ENCODE measurements at regions not wholly inside any gene's neighbourhood (a gene's known extent, or its start where the extent isn't known, plus 50 kb on each side); places are given as distances from the start of the nearest gene placed in this dataset.
A peak's percentile ranks its signal among the peaks of the same experiment; 100 is the strongest.

DNA sequence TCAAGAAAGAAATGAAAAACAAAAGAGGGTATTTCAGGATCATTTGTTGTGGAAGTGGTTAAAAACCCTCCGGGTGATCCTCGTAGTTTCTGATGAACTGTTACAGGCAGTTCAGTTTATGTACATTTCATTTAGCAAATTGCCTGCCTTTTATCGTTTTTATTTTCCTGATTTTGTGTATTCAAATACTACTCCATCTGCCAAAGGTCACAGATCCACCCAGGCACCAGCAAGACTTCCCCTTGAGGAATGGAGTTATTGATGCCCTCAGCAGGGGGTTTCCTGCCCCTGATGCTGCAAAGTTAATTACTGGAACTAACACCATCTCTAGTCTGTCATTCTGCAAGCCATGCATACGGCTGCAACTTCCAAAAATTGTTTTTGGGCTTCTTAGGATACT lies 641.9 kb downstream of the SLC4A3 start:
- no peak for ATAC-seq

DNA sequence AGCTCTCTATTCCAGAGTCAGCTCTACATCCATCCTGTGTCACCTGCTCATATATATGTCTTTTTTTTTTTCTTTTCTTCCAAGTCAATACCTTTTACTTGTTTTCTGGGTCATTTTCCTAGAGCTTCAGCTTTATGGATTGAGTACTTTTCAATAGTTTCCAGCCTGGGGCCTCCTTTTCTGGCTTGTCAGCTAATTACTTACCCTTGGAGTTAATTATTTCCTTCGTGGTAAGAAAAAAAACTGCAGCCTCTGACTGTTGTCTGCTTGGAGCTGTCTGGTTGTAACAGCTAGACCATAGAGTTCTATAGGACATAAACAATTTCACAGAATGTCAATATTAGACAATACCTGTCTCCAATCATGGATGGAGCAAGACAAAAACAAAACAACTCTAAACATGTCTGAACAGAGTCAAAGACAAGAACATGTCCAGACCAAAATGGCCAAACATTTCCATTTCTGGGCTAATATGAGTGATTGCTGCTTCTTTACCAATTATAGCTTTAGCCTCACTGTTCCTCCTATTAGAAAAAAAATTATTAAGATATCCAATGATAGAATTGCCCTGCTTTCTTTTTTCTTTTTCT lies 643.1 kb downstream of the SLC4A3 start:
- DNase-seq (ENCODE audit: low spot score) (no peak), ATAC-seq (no peak)
- intact Hi-C loops (cut with DNase I), result no loop called here

More for the DNA sequence above, 641.9 kb downstream of the SLC4A3 start:
- intact Hi-C loops (cut with DNase I), result no loop called here
- DNase-seq (ENCODE audit: low spot score), result no peak

DNA sequence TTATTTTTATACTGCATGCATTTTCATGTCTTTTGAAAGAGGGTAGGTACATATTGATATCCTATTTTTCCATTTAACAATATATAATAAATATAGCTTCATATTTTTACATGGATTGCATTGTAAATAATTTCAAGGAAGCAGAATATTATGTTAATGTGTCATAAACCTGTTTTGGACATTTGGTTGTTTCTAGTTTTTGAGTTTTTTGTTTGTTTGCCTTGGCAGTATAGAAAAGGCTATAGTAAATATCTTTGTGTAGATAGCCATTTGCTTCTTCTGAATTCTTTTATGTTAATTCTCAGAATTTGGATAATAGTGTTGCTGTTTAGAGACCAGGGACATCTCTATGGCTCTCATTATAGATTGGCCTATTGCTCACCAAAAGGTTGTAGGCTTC lies 645.2 kb downstream of the SLC4A3 start:
- no peak for ATAC-seq
- intact Hi-C loops (cut with DNase I), result no loop called here
- DNase-seq (ENCODE audit: low spot score), result no peak

DNA sequence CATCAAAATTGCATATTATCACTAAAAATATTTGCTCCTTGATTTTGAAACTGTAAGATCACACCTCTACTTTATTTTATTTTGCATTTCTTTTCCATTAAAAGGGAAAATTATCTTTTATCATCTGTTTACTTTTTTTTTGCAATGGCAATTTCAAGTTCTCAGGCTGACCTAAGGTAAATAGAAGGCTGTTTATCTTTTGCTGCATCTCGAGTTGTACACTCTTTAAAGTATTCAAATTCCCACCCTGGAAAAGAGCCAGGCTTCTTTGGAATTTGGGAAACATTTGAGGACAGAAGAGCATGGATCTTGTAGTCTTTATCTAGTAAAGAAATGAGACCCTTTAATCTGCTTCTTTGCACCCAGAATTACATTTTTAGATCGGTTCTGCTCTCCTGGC lies 645.7 kb downstream of the SLC4A3 start:
- DNase-seq (ENCODE audit: low spot score), result no peak
- ATAC-seq, result no peak
- intact Hi-C loops (cut with DNase I), result no loop called here

DNA sequence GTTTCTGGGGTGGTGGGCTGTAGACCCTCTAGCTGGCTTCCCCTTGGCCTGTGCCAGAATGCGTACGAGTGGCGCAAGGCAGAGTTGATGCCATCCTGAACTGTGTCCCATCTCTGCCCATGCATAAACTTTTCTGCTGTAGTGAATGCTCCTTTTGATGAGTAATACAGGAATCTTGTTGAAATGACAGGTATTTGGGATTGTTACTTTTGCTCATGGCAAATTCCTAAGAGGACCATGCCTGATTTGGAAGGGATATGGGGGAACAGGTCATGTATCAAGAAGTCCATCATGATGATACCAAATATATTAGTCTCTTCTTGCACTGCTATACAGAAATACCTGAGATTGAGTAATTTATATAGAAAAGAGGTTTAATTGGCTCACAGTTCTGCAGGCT lies 648.0 kb downstream of the SLC4A3 start:
- ATAC-seq, result no peak
- intact Hi-C loops (cut with DNase I), result no loop called here
- no peak for DNase-seq (ENCODE audit: low spot score)

DNA sequence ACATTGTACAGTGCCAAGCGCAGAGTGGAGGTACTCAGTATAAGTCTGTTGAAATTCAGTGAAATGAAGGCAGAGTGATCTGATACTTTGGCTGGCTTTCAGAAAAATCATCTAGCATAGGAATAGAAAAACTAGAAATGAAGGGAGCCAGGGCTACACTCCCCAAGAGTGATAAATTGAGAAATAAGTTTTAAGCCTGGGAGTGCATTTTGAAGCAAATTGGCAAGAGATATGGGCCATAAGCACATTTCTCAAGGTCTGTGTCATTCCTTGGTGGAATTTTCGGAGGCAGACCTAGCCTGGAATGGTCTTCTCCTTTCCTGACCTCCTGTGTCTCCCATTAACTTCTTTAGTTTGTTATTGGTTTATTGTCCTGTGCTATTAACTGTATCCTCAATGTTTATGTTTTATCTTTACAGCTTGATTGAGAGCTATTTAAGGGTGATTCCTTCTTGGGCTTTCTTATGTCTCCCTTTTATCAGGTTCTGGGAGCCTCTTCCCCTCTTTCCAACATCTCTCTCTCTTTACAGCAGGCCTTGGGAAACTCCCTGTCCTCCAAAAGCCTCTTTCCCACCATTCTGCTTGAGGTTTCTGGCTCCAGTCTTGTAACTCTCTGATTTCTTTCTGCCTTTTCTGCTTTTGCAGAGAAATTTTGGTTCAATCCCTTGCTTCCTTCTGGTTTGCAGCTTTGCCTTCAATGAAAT lies 649.5 kb downstream of the SLC4A3 start:
- intact Hi-C loops (cut with DNase I), result no loop called here
- DNase-seq (ENCODE audit: low spot score) (no peak), ATAC-seq (peak; percentile 80)

DNA sequence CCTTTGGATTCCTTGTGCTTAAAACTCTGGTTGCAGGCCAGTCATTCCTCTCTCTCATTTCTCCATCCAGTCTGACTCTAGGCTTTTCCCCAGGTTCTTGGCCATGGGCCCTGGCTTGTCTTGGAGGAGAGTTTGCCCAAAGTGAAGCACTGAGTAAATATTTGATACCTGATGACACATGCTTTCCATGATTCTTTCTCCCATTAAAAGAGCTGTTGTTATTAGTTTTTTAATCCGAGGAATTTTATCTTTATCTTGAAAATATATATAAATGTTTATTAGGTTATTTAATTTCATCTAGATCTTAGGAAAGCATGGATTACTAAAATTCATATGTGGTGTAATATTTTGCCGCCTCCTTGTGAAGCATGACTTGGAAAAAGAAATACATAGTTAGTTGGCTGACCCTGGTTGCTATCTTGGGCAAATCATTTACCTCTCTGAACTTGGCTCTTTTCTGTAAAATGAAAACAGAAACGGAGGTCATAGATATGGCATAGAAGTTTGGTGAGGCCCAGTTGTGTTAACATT lies 650.1 kb downstream of the SLC4A3 start:
- intact Hi-C loops (cut with DNase I), result no loop called here
- peak; percentile 72 for DNase-seq (ENCODE audit: low spot score)
- peak; percentile 89 for ATAC-seq

DNA sequence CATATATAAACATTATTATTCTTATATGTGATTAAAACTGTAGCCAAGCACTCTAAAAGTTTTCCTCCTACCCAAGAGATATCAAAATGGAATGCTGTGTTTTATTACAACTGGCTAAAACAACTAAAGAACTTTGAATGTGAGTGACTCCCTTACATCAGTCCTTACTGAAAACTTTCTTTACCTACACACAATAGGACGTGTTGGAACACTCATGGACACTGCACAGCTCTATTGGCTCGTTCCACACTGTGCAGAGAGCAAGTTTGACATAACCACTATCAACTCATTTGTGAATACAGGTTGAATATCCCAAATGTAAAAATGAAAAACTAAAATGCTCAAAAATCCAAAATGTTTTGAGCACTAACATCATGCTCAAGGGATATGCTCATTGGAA lies 650.6 kb downstream of the SLC4A3 start:
- intact Hi-C loops (cut with DNase I), result no loop called here

DNA sequence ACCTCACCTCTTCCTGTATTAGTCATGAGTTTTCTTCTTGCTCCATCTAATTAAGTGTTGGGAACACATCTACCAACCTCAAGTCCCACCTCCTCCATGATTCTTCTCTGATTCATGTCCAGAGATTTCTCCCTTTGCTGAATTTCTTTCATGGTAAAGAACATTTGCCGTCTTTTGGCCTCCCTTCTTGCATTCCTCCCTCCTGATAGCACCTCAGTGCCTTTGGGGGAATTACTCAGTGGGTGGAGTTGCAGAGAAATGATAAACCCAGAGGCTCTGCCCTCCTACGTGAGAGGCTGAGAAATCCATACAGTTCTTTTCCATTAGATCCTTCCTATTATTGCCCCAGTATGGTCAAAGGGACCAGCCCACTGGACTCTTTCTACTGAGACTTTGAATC lies 651.9 kb downstream of the SLC4A3 start:
- no peak for ATAC-seq
- no peak for DNase-seq (ENCODE audit: low spot score)
- intact Hi-C loops (cut with DNase I), result no loop called here

More for the DNA sequence above, 650.6 kb downstream of the SLC4A3 start:
- ATAC-seq (no peak), DNase-seq (ENCODE audit: low spot score) (no peak)

DNA sequence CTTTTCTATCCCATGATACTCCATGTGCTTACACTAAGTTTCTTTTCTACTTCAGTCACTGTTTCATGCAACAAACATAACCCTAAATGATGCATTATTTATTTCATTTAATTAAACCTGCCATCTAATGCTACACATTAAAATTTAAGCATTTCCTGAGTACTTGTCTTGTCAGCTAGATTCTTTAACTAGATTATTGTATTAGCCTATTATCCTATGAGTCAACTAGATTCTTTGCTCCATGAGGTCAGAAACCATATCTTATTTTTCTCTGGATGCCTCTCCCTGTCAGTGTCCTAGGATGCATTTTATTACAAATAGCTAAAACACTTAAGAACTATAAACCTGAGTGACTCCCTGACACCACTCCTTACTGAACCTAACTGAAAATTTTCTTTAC lies 652.4 kb downstream of the SLC4A3 start:
- ATAC-seq, result no peak
- intact Hi-C loops (cut with DNase I), result no loop called here
- no peak for DNase-seq (ENCODE audit: low spot score)

DNA sequence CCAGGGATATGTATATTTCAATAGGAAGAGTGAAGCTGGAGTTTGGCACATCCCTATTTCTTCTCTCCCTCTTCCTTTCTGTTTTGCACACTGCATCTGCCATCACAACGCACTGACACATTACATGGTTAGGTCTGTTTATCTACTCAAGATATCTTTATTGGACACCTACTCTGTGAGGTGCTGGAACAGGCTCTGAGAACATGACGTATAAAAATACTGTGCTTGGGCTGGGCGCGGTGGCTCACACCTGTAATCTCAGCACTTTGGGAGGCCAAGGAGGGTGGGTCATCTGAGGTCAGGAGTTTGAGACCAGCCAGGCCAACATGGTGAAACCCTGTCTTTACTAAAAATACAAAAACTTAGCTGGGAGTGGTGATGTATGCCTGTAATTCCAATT lies 653.3 kb downstream of the SLC4A3 start:
- ATAC-seq (no peak), DNase-seq (ENCODE audit: low spot score) (no peak)
- intact Hi-C loops (cut with DNase I), result no loop called here

DNA sequence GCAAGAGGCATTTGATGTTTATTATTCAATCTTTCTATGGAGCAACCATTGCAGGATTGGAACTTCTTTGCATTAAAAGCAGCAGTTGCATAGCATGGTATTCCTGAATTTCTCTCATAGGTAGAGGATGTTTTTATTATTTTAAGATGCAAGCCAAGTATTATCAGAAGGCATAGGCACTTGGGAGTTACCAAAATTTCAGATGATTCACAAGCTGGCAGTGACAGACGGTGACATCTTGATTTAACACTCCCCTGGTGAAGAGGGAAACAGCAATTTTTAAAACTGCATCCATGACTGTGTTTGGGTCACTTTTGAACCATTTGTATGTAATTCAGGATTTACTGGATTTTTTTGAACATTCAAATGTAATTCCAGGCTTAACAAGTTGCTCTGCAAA lies 654.3 kb downstream of the SLC4A3 start:
- intact Hi-C loops (cut with DNase I), result no loop called here
- DNase-seq (ENCODE audit: low spot score) (no peak), ATAC-seq (no peak)

DNA sequence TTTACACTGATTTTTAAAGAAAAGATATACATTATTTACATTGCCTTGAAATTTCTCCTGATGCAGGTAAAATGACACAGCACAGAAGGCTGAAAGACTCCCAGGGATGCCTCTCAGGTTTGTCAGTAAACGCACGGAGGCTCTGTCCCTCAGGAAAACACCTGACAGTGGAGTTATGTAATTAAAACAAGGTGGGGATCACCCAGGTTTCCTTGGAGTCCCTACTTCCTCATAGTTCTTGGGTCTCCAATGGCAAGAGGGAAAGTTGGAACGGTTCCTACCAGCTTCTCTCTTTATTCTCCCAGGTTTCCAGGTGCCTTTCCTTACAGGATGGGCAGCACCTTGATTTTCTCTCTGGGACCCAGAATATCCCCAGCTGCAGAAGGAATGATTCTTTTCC lies 654.8 kb downstream of the SLC4A3 start:
- intact Hi-C loops (cut with DNase I), result no loop called here
- no peak for ATAC-seq
- no peak for DNase-seq (ENCODE audit: low spot score)

DNA sequence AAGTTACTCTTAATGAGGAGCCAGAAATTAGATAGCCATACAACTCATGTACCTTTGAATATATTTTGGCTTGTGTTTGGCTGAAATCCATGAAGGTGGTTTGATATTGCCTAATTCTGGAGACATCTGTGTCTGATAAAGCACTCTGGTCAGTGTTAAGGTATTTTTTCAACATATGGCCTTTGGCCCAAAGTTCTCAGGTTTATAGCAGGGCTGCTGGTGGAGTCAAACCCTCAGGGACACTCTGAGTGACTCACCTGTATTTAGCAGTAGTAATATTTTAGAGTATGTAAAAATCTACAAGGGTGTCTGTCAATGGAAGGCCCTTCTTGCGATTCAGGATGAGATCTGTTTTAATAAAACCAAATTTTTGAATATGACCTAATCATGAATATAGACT lies 666.5 kb downstream of the SLC4A3 start:
- no peak for DNase-seq (ENCODE audit: low spot score)
- intact Hi-C loops (cut with DNase I), result no loop called here
- no peak for ATAC-seq

DNA sequence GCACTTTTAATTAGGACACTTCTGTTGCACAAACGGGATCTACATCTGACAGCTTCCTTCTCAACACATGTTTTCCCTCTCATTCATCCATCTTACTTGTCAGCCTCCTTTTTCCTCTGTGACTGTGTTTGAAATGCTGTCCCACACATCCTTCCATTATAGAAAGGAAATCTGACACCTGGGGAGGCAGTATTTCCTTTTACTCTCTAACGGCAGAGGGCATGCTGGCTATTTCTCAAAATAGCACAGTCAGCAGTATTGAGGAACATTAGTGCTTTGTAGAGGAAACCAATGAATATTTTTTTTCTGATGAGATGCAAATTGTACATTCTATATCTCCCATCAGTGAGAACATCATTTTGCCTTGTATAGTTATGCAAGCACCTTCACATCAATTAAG lies 668.7 kb downstream of the SLC4A3 start:
- intact Hi-C loops (cut with DNase I), result no loop called here
- DNase-seq (ENCODE audit: low spot score) (no peak), ATAC-seq (no peak)

DNA sequence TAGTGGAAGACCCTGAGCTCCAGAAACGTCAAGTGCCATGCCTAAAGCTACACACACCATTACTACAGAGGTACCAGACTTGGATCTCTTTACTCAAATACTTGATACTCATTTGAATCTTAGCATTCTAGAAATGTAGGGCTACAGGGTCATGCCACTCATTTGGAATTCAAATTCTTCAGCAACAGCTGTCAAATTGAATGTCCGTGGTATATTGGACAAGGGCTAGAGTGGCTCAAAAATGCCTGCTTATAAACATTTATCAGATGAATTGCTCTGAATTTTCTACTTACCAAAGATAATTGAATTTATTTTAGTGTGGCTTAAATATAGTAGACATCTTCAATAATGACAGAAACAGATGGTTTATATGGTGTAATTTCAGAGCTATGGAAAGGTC lies 669.7 kb downstream of the SLC4A3 start:
- ATAC-seq (no peak), DNase-seq (ENCODE audit: low spot score) (no peak)
- intact Hi-C loops (cut with DNase I), result no loop called here

DNA sequence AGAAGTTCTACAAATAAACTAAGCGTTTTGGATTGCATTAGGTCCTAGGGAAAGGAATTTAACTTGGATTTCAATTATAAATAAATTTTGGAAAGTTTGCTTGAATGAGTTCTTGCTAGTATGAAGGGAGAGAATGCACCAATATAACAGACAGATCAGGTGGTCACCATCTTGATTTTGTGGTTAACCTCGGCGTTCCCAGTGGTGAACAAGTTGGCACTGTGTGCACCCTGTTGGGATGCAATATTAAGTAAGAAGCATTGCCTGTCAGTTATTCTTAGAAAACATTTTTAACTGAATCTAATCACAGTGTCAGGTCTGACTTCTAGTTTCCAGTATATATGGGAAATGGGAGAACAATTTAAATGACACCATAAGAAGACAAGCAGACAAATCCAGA lies 673.4 kb downstream of the SLC4A3 start:
- DNase-seq (ENCODE audit: low spot score), result no peak
- no peak for ATAC-seq
- intact Hi-C loops (cut with DNase I), result no loop called here

DNA sequence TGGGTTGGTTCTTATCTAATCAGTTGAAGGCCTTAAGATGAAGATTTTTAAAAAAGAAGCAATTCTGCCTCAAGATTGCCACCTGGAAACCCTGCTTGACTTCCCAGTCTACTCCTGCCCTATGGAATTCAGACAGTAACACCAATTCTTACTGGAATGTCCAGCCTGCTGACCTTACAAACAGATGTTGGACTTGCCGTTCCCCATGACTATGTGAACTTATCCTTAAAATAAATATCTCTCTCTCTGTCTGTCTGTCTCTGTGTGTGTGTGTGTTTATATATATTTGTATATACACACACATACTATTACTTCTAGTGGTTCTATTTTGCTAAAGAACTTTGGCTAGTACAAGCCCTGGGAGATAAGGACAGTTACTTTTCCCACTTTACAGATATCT lies 675.3 kb downstream of the SLC4A3 start:
- DNase-seq (ENCODE audit: low spot score), result no peak
- no peak for ATAC-seq
- intact Hi-C loops (cut with DNase I), result no loop called here

DNA sequence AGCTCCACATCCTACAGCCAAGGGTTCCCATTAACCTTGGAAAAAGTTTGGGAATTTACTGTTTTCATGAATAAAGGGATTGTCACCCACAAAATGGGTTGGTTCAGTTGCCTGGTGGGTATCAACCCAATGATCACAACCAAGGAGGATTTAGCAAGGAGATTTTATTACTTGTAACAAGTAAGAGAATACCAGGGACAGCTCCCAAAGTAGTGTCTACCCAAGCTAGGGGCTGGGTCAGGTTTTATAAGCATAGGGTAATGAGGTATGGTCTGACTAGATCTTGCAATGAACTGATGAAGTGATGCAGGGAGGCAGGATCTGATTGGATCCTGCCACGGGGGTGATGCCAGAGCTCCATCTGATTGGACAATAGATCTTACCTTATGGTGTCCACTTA lies 681.8 kb downstream of the SLC4A3 start:
- intact Hi-C loops (cut with DNase I), result no loop called here
- no peak for DNase-seq (ENCODE audit: low spot score)
- no peak for ATAC-seq

DNA sequence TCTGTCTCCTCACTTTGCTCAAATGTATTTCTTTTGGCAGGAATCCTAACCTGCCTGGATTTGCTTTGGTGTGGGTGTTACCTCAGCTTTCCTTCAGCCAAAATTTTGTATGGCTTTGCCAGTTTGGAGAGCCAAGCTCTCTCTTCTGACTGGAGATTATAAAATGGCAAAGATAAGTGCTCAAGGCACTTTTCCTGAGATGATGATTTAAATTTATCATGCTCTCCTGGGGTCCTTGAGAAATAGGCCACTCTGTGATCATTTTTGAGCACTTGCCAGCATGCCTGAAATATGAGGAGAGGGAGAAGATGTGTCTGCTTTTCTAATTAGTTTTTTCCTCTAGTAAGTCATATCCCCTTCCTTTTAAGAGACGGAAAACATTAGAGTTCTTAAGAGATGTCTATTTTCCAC lies 683.0 kb downstream of the SLC4A3 start:
- DNase-seq (ENCODE audit: low spot score), result no peak
- ATAC-seq, result no peak
- intact Hi-C loops (cut with DNase I), result no loop called here
